Astrocyte (in vitro differentiated cells and primary cell): ENCODE measurements at regions not wholly inside any gene's neighbourhood (a gene's known extent, or its start where the extent isn't known, plus 50 kb on each side); places are given as distances from the start of the nearest gene placed in this dataset.
A peak's percentile ranks its signal among the peaks of the same experiment; 100 is the strongest.

Experiments
- DNase-seq: peaks from one replicate; pipeline ENCODE4 v3.0.0-alpha.2; 2010; ENCODE audit warnings: low read depth
- FAIRE-seq: peaks from 2 replicates; lab custom pipeline; 2011; peaks lifted over from hg19 to GRCh38; lab: Jason Lieb, UNC
- H2AFZ ChIP-seq: 2 replicates; pipeline ENCODE4 v1.6.0; 2012; ENCODE audit warnings: low read depth, low read length, inconsistent platforms
- H3K27ac ChIP-seq: 2 replicates; pipeline ENCODE4 v1.5.1; 2011; ENCODE audit warnings: low read depth, low read length, inconsistent platforms
- H3K27me3 ChIP-seq: 2 replicates; pipeline ENCODE4 v1.6.0; 2011; ENCODE audit warnings: low read length, inconsistent platforms; ENCODE audit not compliant: insufficient read depth
- H3K36me3 ChIP-seq: 2 replicates; pipeline ENCODE4 v1.5.1; 2011; ENCODE audit warnings: low read length, inconsistent platforms; ENCODE audit not compliant: insufficient read depth
- H3K4me1 ChIP-seq: 2 replicates; pipeline ENCODE4 v1.5.1; 2011; ENCODE audit warnings: low read length, inconsistent platforms; ENCODE audit not compliant: insufficient read depth
- H3K4me2 ChIP-seq: 2 replicates; pipeline ENCODE4 v1.6.0; 2012; ENCODE audit warnings: low read length, inconsistent platforms
- H3K4me3 ChIP-seq: 2 replicates; pipeline ENCODE4 v1.5.1; 2011; ENCODE audit warnings: low read depth, mild to moderate bottlenecking, low read length, inconsistent platforms; ENCODE audit not compliant: insufficient read depth
- H3K79me2 ChIP-seq: 2 replicates; pipeline ENCODE4 v1.6.0; 2012; ENCODE audit warnings: mild to moderate bottlenecking, low read length, inconsistent platforms; ENCODE audit not compliant: insufficient read depth
- H3K9ac ChIP-seq: 2 replicates; pipeline ENCODE4 v1.6.0; 2012; ENCODE audit warnings: mild to moderate bottlenecking, low read length, inconsistent platforms
- H3K9me3 ChIP-seq: 2 replicates; pipeline ENCODE4 v1.5.1; 2012; ENCODE audit warnings: low read depth, mild to moderate bottlenecking, low read length, inconsistent platforms; ENCODE audit not compliant: insufficient read depth
- H4K20me1 ChIP-seq: 2 replicates; pipeline ENCODE4 v1.6.0; 2012; ENCODE audit warnings: low read length, inconsistent platforms; ENCODE audit not compliant: insufficient read depth
- H3K27ac Mint-ChIP-seq: one replicate; pipeline ENCODE4 v1.8.0; 2021; ENCODE audit warnings: mild to moderate bottlenecking, mixed read lengths; ENCODE audit not compliant: unreplicated experiment
- H3K27me3 Mint-ChIP-seq: one replicate; pipeline ENCODE4 v1.8.0; 2021; ENCODE audit warnings: low read depth, mixed read lengths; ENCODE audit not compliant: unreplicated experiment
- H3K36me3 Mint-ChIP-seq: one replicate; pipeline ENCODE4 v1.8.0; 2021; ENCODE audit warnings: low read depth, mixed read lengths; ENCODE audit not compliant: unreplicated experiment
- H3K4me1 Mint-ChIP-seq: one replicate; pipeline ENCODE4 v1.8.0; 2021; ENCODE audit warnings: low read depth, mixed read lengths; ENCODE audit not compliant: unreplicated experiment
- H3K4me3 Mint-ChIP-seq: one replicate; pipeline ENCODE4 v1.8.0; 2021; ENCODE audit warnings: mild to moderate bottlenecking, moderate library complexity, mixed read lengths; ENCODE audit not compliant: unreplicated experiment
- H3K9me3 Mint-ChIP-seq: one replicate; pipeline ENCODE4 v1.8.0; 2021; ENCODE audit warnings: mild to moderate bottlenecking, mixed read lengths; ENCODE audit not compliant: unreplicated experiment
- CTCF ChIP-seq: IDR thresholded peaks from 2 replicates; pipeline ENCODE4 v1.5.1; 2011; ENCODE audit warnings: low read depth, mild to moderate bottlenecking, inconsistent platforms, low read length, moderate library complexity; ENCODE audit not compliant: insufficient read depth
- EZH2 ChIP-seq: IDR thresholded peaks from 2 replicates; pipeline ENCODE4 v1.6.1; 2012; ENCODE audit warnings: mild to moderate bottlenecking, low read length, inconsistent platforms; ENCODE audit not compliant: insufficient read depth

- Histone ChIP-seq H3K27ac (no peak overlapping the region), H4K20me1 (no peaks in the 10 kb centered on the region), H3K4me2 (no peak overlapping the region), H3K4me1 (no peaks in the 10 kb centered on the region), H3K9ac (no peak overlapping the region), H3K4me3 (no peak overlapping the region), H3K9me3 (no peaks in the 10 kb centered on the region), H2AFZ (no peak overlapping the region), H3K27me3 (no peaks in the 10 kb centered on the region), H3K36me3 (no peaks in the 10 kb centered on the region), H3K79me2 (no peaks in the 10 kb centered on the region)
- DNase-seq (no peak), FAIRE-seq (no peak)
- Mint-ChIP-seq H3K36me3 (no peaks in the 10 kb centered on the region), H3K9me3 (no peaks in the 10 kb centered on the region), H3K27me3 (peaks cover 33% of the 10 kb centered on the region), H3K4me3 (no peak overlapping the region), H3K27ac (no peak overlapping the region), H3K4me1 (no peaks in the 10 kb centered on the region)
- TF ChIP-seq EZH2, result no peak
- peak; percentile 10 for TF ChIP-seq CTCF
Measured at GRCh38 chr6:17001188-17001587, 100.7 kb upstream of the STMND1 start.

GRCh38 chr6:16999491-17000436, 102.1 kb upstream of the STMND1 start:
- no peaks in the 10 kb centered on the region for H3K9me3 ChIP-seq
- no peak overlapping the region for H3K27ac ChIP-seq
- no peaks in the 10 kb centered on the region for H4K20me1 ChIP-seq
- H2AFZ ChIP-seq, result no peak overlapping the region
- Mint-ChIP-seq H3K27me3 (peaks cover 34% of the 10 kb centered on the region), H3K9me3 (no peaks in the 10 kb centered on the region), H3K36me3 (no peaks in the 10 kb centered on the region), H3K4me3 (no peak overlapping the region), H3K4me1 (no peaks in the 10 kb centered on the region), H3K27ac (no peak overlapping the region)
- H3K4me3 ChIP-seq, result no peak overlapping the region
- no peaks in the 10 kb centered on the region for H3K27me3 ChIP-seq
- H3K4me2 ChIP-seq, result no peak overlapping the region
- H3K4me1 ChIP-seq, result no peaks in the 10 kb centered on the region
- no peaks in the 10 kb centered on the region for H3K36me3 ChIP-seq
- DNase-seq, result peak; percentile 84
- FAIRE-seq, result no peak
- TF ChIP-seq EZH2 (no peak), CTCF (no peak)
- no peak overlapping the region for H3K9ac ChIP-seq
- no peaks in the 10 kb centered on the region for H3K79me2 ChIP-seq

GRCh38 chr6:16998461-16998860, 103.4 kb upstream of the STMND1 start:
- no peaks in the 10 kb centered on the region for H3K36me3 ChIP-seq
- H3K4me2 ChIP-seq, result no peak overlapping the region
- no peak overlapping the region for H3K4me3 ChIP-seq
- TF ChIP-seq CTCF (no peak), EZH2 (no peak)
- no peak overlapping the region for H3K4me3 Mint-ChIP-seq
- no peak overlapping the region for H3K27ac ChIP-seq
- H3K27me3 ChIP-seq, result no peaks in the 10 kb centered on the region
- FAIRE-seq, result no peak
- no peak overlapping the region for H3K9ac ChIP-seq
- no peak overlapping the region for H3K27ac Mint-ChIP-seq
- H3K4me1 ChIP-seq, result no peaks in the 10 kb centered on the region
- no peaks in the 10 kb centered on the region for H4K20me1 ChIP-seq
- DNase-seq, result no peak
- H3K4me1 Mint-ChIP-seq, result no peaks in the 10 kb centered on the region
- peaks cover 36% of the 10 kb centered on the region for H3K27me3 Mint-ChIP-seq
- no peaks in the 10 kb centered on the region for H3K9me3 ChIP-seq
- no peak overlapping the region for H2AFZ ChIP-seq
- no peaks in the 10 kb centered on the region for H3K36me3 Mint-ChIP-seq
- no peaks in the 10 kb centered on the region for H3K9me3 Mint-ChIP-seq
- no peaks in the 10 kb centered on the region for H3K79me2 ChIP-seq
